Keratinocyte (primary cell): ENCODE measurements at regions not wholly inside any gene's neighbourhood (a gene's known extent, or its start where the extent isn't known, plus 50 kb on each side); places are given as distances from the start of the nearest gene placed in this dataset.

Experiments
- DNase-seq: peaks from one replicate; pipeline ENCODE4 v3.0.0-alpha.2; 2011; ENCODE audit warnings: low read depth, missing footprints, low spot score
- FAIRE-seq: peaks from 2 replicates; lab custom pipeline; 2011; peaks lifted over from hg19 to GRCh38; lab: Jason Lieb, UNC
- H2AFZ ChIP-seq: 2 replicates; pipeline ENCODE4 v1.6.0; 2012; ENCODE audit warnings: low read length, control low read depth, inconsistent platforms; ENCODE audit not compliant: control insufficient read depth
- H3K27ac ChIP-seq: 2 replicates; pipeline ENCODE4 v1.5.1; 2011; ENCODE audit warnings: low read length; ENCODE audit not compliant: control insufficient read depth, insufficient read depth
- H3K27me3 ChIP-seq: 3 replicates; pipeline ENCODE4 v1.6.0; 2011; ENCODE audit warnings: low read length; ENCODE audit not compliant: control insufficient read depth, insufficient read depth; ENCODE audit errors: extremely low read depth
- H3K36me3 ChIP-seq, 2 experiments: 2 replicates in 1 of 2; 3 replicates in 1 of 2; pipeline ENCODE4 v1.5.1; 2011; ENCODE audit warnings: low read length in 2 of 2, mild to moderate bottlenecking in 1 of 2; ENCODE audit not compliant: control insufficient read depth in 2 of 2, insufficient read depth in 2 of 2; ENCODE audit errors: extremely low read depth in 1 of 2
- H3K4me1 ChIP-seq: 3 replicates; pipeline ENCODE4 v1.5.1; 2011; ENCODE audit warnings: low read length; ENCODE audit not compliant: control insufficient read depth, insufficient read depth; ENCODE audit errors: extremely low read depth
- H3K4me2 ChIP-seq: 3 replicates; pipeline ENCODE4 v1.6.0; 2011; ENCODE audit warnings: low read depth, low read length; ENCODE audit not compliant: control insufficient read depth, insufficient read depth; ENCODE audit errors: extremely low read depth
- H3K4me3 ChIP-seq, 3 experiments: fragments of 200-600 bp in 1 of 3; sonication (generic) in 1 of 3; 2 replicates in 2 of 3; 3 replicates in 1 of 3; pipeline ENCODE4 v1.5.1; 2011 to 2016; ENCODE audit warnings: low read length in 3 of 3, mild to moderate bottlenecking in 3 of 3, control low read depth in 2 of 3, inconsistent platforms in 1 of 3, low read depth in 1 of 3, mixed read lengths in 1 of 3, mixed run types in 1 of 3, moderate library complexity in 1 of 3; ENCODE audit not compliant: control insufficient read depth in 2 of 3, insufficient read depth in 2 of 3; ENCODE audit errors: extremely low read depth in 1 of 3
- H3K79me2 ChIP-seq: 2 replicates; pipeline ENCODE4 v1.6.0; 2012; ENCODE audit warnings: low read length; ENCODE audit not compliant: control insufficient read depth, insufficient read depth
- H3K9ac ChIP-seq: 3 replicates; pipeline ENCODE4 v1.6.0; 2011; ENCODE audit warnings: low read length; ENCODE audit not compliant: control insufficient read depth, insufficient read depth; ENCODE audit errors: extremely low read depth
- H3K9me1 ChIP-seq: 3 replicates; pipeline ENCODE4 v1.6.0; 2011; ENCODE audit warnings: low read length; ENCODE audit not compliant: control insufficient read depth, insufficient read depth; ENCODE audit errors: extremely low read depth
- H3K9me3 ChIP-seq: 2 replicates; pipeline ENCODE4 v1.5.1; 2012; ENCODE audit warnings: low read depth, low read length; ENCODE audit not compliant: control insufficient read depth
- H4K20me1 ChIP-seq: 3 replicates; pipeline ENCODE4 v1.6.0; 2011; ENCODE audit warnings: low read length; ENCODE audit not compliant: control insufficient read depth, insufficient read depth; ENCODE audit errors: extremely low read depth
- CTCF ChIP-seq, 3 experiments: IDR thresholded peaks in 1 of 3; conservative IDR thresholded peaks in 1 of 3; optimal IDR thresholded peaks in 1 of 3; 2 replicates in 2 of 3; 3 replicates in 1 of 3; pipeline versions ENCODE3 to v1.5.1; 2011; ENCODE audit warnings: low read length in 3 of 3, mild to moderate bottlenecking in 3 of 3, moderate library complexity in 2 of 3, control low read depth in 1 of 3, inconsistent platforms in 1 of 3; ENCODE audit not compliant: insufficient read depth in 2 of 3; ENCODE audit errors: extremely low read depth in 1 of 3
- EZH2 ChIP-seq: IDR thresholded peaks from one replicate; pipeline ENCODE4 v1.6.1; 2012; ENCODE audit warnings: inconsistent platforms, mild to moderate bottlenecking, low read length, moderate library complexity
- dilution Hi-C: fragments of 300-500 bp; cut with MboI; formaldehyde crosslinking; loops from one replicate; pipeline ENCODE4 v1.7.0; 2020; ENCODE audit warnings: low sequenced_read_pairs; ENCODE audit not compliant: extremely low pct_ligation_motif_present

GRCh38 chr10:128418819-128419218, 292.6 kb upstream of the MKI67 start:
- Histone ChIP-seq H2AFZ (no peak overlapping the region), H3K27me3 (no peaks in the 10 kb centered on the region), H3K4me2 (no peak overlapping the region), H3K9ac (no peak overlapping the region), H3K9me1 (no peaks in the 10 kb centered on the region), H3K27ac (no peak overlapping the region), H3K4me1 (no peaks in the 10 kb centered on the region), H3K36me3 (no peaks in the 10 kb centered on the region), H3K79me2 (no peaks in the 10 kb centered on the region), H3K9me3 (peaks cover 3% of the 10 kb centered on the region), H4K20me1 (no peaks in the 10 kb centered on the region), H3K4me3 (no peak overlapping the region)
- no peak for DNase-seq
- dilution Hi-C loops, result loop anchor here (5.0 kb wide), 1 partner anchor 37 kb away; no protein-coding TSS in a partner anchor
- no peak for TF ChIP-seq CTCF (optimal IDR thresholded peaks at IDR 0.05 in 1 of 3, IDR thresholded peaks at IDR 0.05 in 1 of 3, conservative IDR thresholded peaks at IDR 0.05 in 1 of 3; ENCODE audit: extremely low read depth in 1 of 3, insufficient read depth in 2 of 3, low read length in 3 of 3)
- TF ChIP-seq EZH2, result no peak
- FAIRE-seq, result no peak

- no peak for DNase-seq
- no peaks in the 10 kb centered on the region for H3K9me1 ChIP-seq
- H3K4me1 ChIP-seq, result no peaks in the 10 kb centered on the region
- FAIRE-seq, result no peak
- no peak overlapping the region for H3K4me3 ChIP-seq
- H3K4me2 ChIP-seq, result no peak overlapping the region
- H3K27ac ChIP-seq, result no peak overlapping the region
- no peaks in the 10 kb centered on the region for H3K27me3 ChIP-seq
- H2AFZ ChIP-seq, result no peak overlapping the region
- H3K9ac ChIP-seq, result no peak overlapping the region
- no peaks in the 10 kb centered on the region for H3K36me3 ChIP-seq
- H3K9me3 ChIP-seq, result peaks cover 3% of the 10 kb centered on the region
- dilution Hi-C loops, result loop anchor here (5.0 kb wide), 1 partner anchor 37 kb away; no protein-coding TSS in a partner anchor
- no peaks in the 10 kb centered on the region for H3K79me2 ChIP-seq
- H4K20me1 ChIP-seq, result no peaks in the 10 kb centered on the region
- TF ChIP-seq EZH2, result no peak
- no peak for TF ChIP-seq CTCF (optimal IDR thresholded peaks at IDR 0.05 in 1 of 3, IDR thresholded peaks at IDR 0.05 in 1 of 3, conservative IDR thresholded peaks at IDR 0.05 in 1 of 3; ENCODE audit: extremely low read depth in 1 of 3, insufficient read depth in 2 of 3, low read length in 3 of 3)
Measured at GRCh38 chr10:128419466-128420019, 293.3 kb upstream of the MKI67 start.
